ENCODE measurements at regions not wholly inside any gene's neighbourhood (a gene's known extent, or its start where the extent isn't known, plus 50 kb on each side); places are given as distances from the start of the nearest gene placed in this dataset.

- no peak for DNase-seq
These were observed 63.8 kb upstream of the IL1R1 start for GRCh38 chr2:102078773-102079172.

- no peak for DNase-seq
These were observed 61.9 kb upstream of the IL1R1 start for GRCh38 chr2:102080451-102081242.

GRCh38 chr2:102081243-102081522 is 61.4 kb upstream of the IL1R1 start:
- no peak for DNase-seq

GRCh38 chr2:102081606-102082005 is 60.9 kb upstream of the IL1R1 start:
- no peak for DNase-seq

- DNase-seq: peak; percentile 89
These were observed 59.8 kb upstream of the IL1R1 start for GRCh38 chr2:102082571-102083392.

GRCh38 chr2:102083393-102083703 is 59.2 kb upstream of the IL1R1 start:
- no peak for DNase-seq

GRCh38 chr2:102084651-102085050 is 57.9 kb upstream of the IL1R1 start:
- DNase-seq: no peak

GRCh38 chr2:102085238-102085637 is 57.3 kb upstream of the IL1R1 start:
- DNase-seq: no peak

GRCh38 chr2:102086150-102086872 is 56.2 kb upstream of the IL1R1 start:
- DNase-seq: no peak

- DNase-seq: no peak
These were observed 51.4 kb upstream of the IL1R1 start for GRCh38 chr2:102091121-102091520.

- DNase-seq: no peak
These were observed 50.6 kb upstream of the IL1R1 start for GRCh38 chr2:102091908-102092307.

GRCh38 chr2:102092535-102092934 is 50.0 kb upstream of the IL1R1 start:
- no peak for DNase-seq
